Upper lobe of left lung (tissue), 4 donors: ENCODE measurements at regions not wholly inside any gene's neighbourhood (a gene's known extent, or its start where the extent isn't known, plus 50 kb on each side); places are given as distances from the start of the nearest gene placed in this dataset.

Experiments
- EP300 ChIP-seq, 4 donors: sonication (generic); formaldehyde crosslinking; IDR thresholded peaks; one replicate each; pipeline ENCODE4 v1.5.1; 2017; ENCODE audit warnings: antibody characterized with exemption in 4 of 4, control low read depth in 2 of 4
- POLR2AphosphoS5 ChIP-seq, 2 donors: sonication (generic); formaldehyde crosslinking; IDR thresholded peaks; one replicate each; pipeline ENCODE4 v1.5.1; 2017; ENCODE audit warnings: antibody characterized with exemption in 2 of 2
- TF ChIP-seq, protein P1 (sequence below), 6 experiments: fragments of 450-650 bp in 4 of 6; fragments of 200-600 bp in 2 of 6; sonication (generic) in 2 of 6; IDR thresholded peaks; one replicate each; pipeline ENCODE4 v1.5.1; 2016 to 2019; ENCODE audit warnings: antibody characterized with exemption in 6 of 6

DNA sequence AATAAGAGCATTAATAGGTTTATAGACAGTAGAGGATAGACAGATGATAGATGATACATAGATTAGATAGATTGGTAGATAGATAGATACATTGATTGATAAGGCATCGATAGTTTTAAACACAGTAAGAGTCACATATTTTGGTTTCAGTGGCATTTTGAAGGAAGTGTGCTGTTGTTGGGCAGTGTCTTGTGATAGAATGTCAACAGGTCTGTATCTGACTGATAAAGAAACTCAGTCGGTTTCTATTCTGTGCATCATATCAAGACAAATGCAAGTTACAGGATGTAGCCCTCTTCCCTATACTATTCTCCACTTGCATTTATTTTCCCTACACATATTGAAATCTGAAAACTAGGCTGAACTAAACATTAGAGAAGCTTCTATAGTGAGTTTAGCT, 1229.0 kb upstream of the ZEB2 start:
- TF ChIP-seq EP300 (IDR thresholded peaks at IDR 0.05) (no peak), POLR2AphosphoS5 (IDR thresholded peaks at IDR 0.05) (no peak)
- TF ChIP-seq, protein P1, sequence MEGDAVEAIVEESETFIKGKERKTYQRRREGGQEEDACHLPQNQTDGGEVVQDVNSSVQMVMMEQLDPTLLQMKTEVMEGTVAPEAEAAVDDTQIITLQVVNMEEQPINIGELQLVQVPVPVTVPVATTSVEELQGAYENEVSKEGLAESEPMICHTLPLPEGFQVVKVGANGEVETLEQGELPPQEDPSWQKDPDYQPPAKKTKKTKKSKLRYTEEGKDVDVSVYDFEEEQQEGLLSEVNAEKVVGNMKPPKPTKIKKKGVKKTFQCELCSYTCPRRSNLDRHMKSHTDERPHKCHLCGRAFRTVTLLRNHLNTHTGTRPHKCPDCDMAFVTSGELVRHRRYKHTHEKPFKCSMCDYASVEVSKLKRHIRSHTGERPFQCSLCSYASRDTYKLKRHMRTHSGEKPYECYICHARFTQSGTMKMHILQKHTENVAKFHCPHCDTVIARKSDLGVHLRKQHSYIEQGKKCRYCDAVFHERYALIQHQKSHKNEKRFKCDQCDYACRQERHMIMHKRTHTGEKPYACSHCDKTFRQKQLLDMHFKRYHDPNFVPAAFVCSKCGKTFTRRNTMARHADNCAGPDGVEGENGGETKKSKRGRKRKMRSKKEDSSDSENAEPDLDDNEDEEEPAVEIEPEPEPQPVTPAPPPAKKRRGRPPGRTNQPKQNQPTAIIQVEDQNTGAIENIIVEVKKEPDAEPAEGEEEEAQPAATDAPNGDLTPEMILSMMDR (IDR thresholded peaks at IDR 0.05), result no peak
